Activated naive CD4-positive, alpha-beta T cell treated with anti-CD3 and anti-CD28 coated beads for 36 hours (primary cell): ENCODE measurements at regions not wholly inside any gene's neighbourhood (a gene's known extent, or its start where the extent isn't known, plus 50 kb on each side); places are given as distances from the start of the nearest gene placed in this dataset.
"Not testable (repeated sequence)": the region's sequence is repeated elsewhere in the genome, so short reads cannot be mapped to it uniquely, and the experiment has no call there.

Source experiments
- CTCF ChIA-PET: fragments of 350-600 bp; sonication (Branson Sonifier 250); formaldehyde crosslinking; loops from one replicate; lab custom pipeline; 2021; ENCODE audit warnings: antibody characterized with exemption; lab: Charles Lee
- DNase-seq: peaks from one replicate; pipeline ENCODE4 v3.0.0-alpha.2; 2020
- H3K27ac Mint-ChIP-seq: one replicate; pipeline ENCODE4 v1.8.0; 2021; ENCODE audit warnings: mild to moderate bottlenecking, mixed read lengths
- H3K27me3 Mint-ChIP-seq: one replicate; pipeline ENCODE4 v1.8.0; 2021; ENCODE audit warnings: low read depth, mixed read lengths
- H3K36me3 Mint-ChIP-seq: one replicate; pipeline ENCODE4 v1.8.0; 2021; ENCODE audit warnings: low read depth, mixed read lengths
- H3K4me1 Mint-ChIP-seq: one replicate; pipeline ENCODE4 v1.8.0; 2021; ENCODE audit warnings: low read depth, mixed read lengths
- H3K4me3 Mint-ChIP-seq: one replicate; pipeline ENCODE4 v1.8.0; 2021; ENCODE audit warnings: mild to moderate bottlenecking, moderate library complexity, mixed read lengths
- H3K9me3 Mint-ChIP-seq: one replicate; pipeline ENCODE4 v1.8.0; 2021; ENCODE audit warnings: mixed read lengths
- intact Hi-C: fragments of 100-400 bp; cut with micrococcal nuclease; formaldehyde crosslinking; loops from one replicate; pipeline ENCODE4 v1.15.1; 2023

- Mint-ChIP-seq H3K36me3 (no peaks in the 10 kb centered on the region), H3K9me3 (no peaks in the 10 kb centered on the region), H3K4me3 (no peak overlapping the region), H3K4me1 (no peaks in the 10 kb centered on the region), H3K27me3 (no peaks in the 10 kb centered on the region), H3K27ac (no peak overlapping the region)
- no peak for DNase-seq
- intact Hi-C loops: no loop called here
- CTCF ChIA-PET: no interaction called here
Observed at GRCh38 chr5:56745864-56746263, 69.5 kb upstream of the MAP3K1 start.

- H3K27ac Mint-ChIP-seq: no peak overlapping the region
- H3K4me3 Mint-ChIP-seq: no peak overlapping the region
- CTCF ChIA-PET: no interaction called here
- no peaks in the 10 kb centered on the region for H3K27me3 Mint-ChIP-seq
- H3K4me1 Mint-ChIP-seq: peaks cover 20% of the 10 kb centered on the region
- no peak for DNase-seq
- intact Hi-C loops: no loop called here
- no peaks in the 10 kb centered on the region for H3K9me3 Mint-ChIP-seq
- H3K36me3 Mint-ChIP-seq: no peaks in the 10 kb centered on the region
Observed at GRCh38 chr5:56740868-56741267, 74.5 kb upstream of the MAP3K1 start.

- intact Hi-C loops: no loop called here
- CTCF ChIA-PET: no interaction called here
- peaks cover 24% of the 10 kb centered on the region for H3K4me1 Mint-ChIP-seq
- no peak overlapping the region for H3K4me3 Mint-ChIP-seq
- DNase-seq: no peak
- H3K27ac Mint-ChIP-seq: no peak overlapping the region
- no peaks in the 10 kb centered on the region for H3K27me3 Mint-ChIP-seq
- no peaks in the 10 kb centered on the region for H3K36me3 Mint-ChIP-seq
- no peaks in the 10 kb centered on the region for H3K9me3 Mint-ChIP-seq
Observed at GRCh38 chr5:56739990-56740389, 75.4 kb upstream of the MAP3K1 start.

- Mint-ChIP-seq H3K36me3 (no peaks in the 10 kb centered on the region), H3K4me3 (no peak overlapping the region), H3K9me3 (no peaks in the 10 kb centered on the region), H3K4me1 (peaks cover 32% of the 10 kb centered on the region), H3K27me3 (no peaks in the 10 kb centered on the region), H3K27ac (no peak overlapping the region)
- CTCF ChIA-PET: interaction anchor here (1.2 kb wide), 1 partner anchor 468 kb away, joined by 4 read pairs; no protein-coding TSS in a partner anchor
- intact Hi-C loops: loop anchor here (1.0 to 2.0 kb wide), 2 partner anchors 47 to 77 kb away; partner anchors contain the start of gene MAP3K1
- no peak for DNase-seq
Observed at GRCh38 chr5:56737951-56738606, 77.3 kb upstream of the MAP3K1 start.

GRCh38 chr5:56737002-56737621 lies 78.2 kb upstream of the MAP3K1 start:
- Mint-ChIP-seq H3K36me3 (no peaks in the 10 kb centered on the region), H3K4me3 (no peak overlapping the region), H3K4me1 (peaks cover 35% of the 10 kb centered on the region), H3K27me3 (no peaks in the 10 kb centered on the region), H3K27ac (peak overlapping the region; percentile 9), H3K9me3 (no peaks in the 10 kb centered on the region)
- CTCF ChIA-PET: interaction anchor here (0.6 to 1.2 kb wide), 2 partner anchors 92 to 467 kb away, joined by 4 to 7 read pairs; no protein-coding TSS in a partner anchor
- intact Hi-C loops: loop anchor here (1.0 to 2.0 kb wide), 2 partner anchors 46 to 78 kb away; partner anchors contain the start of gene MAP3K1
- DNase-seq: peak; percentile 32

- H3K4me3 Mint-ChIP-seq: no peak overlapping the region
- CTCF ChIA-PET: interaction anchor here (0.6 to 1.4 kb wide), 2 partner anchors 91 to 97 kb away, joined by 3 to 7 read pairs; no protein-coding TSS in a partner anchor
- no peaks in the 10 kb centered on the region for H3K27me3 Mint-ChIP-seq
- DNase-seq: peak; percentile 11
- H3K9me3 Mint-ChIP-seq: peaks cover 1% of the 10 kb centered on the region
- H3K4me1 Mint-ChIP-seq: peaks cover 35% of the 10 kb centered on the region
- intact Hi-C loops: loop anchor here (2.0 kb wide), 1 partner anchor 45 kb away; no protein-coding TSS in a partner anchor
- H3K27ac Mint-ChIP-seq: peak overlapping the region; percentile 37
- no peaks in the 10 kb centered on the region for H3K36me3 Mint-ChIP-seq
Observed at GRCh38 chr5:56735849-56736641, 79.3 kb upstream of the MAP3K1 start.

GRCh38 chr5:56734091-56734694 lies 81.2 kb upstream of the MAP3K1 start:
- no peak overlapping the region for H3K4me3 Mint-ChIP-seq
- H3K9me3 Mint-ChIP-seq: peaks cover 2% of the 10 kb centered on the region
- H3K27ac Mint-ChIP-seq: no peak overlapping the region
- no peak for DNase-seq
- intact Hi-C loops: no loop called here
- no peaks in the 10 kb centered on the region for H3K36me3 Mint-ChIP-seq
- CTCF ChIA-PET: interaction anchor here (0.7 kb wide), 1 partner anchor 104 kb away, joined by 3 read pairs; no protein-coding TSS in a partner anchor
- no peaks in the 10 kb centered on the region for H3K27me3 Mint-ChIP-seq
- H3K4me1 Mint-ChIP-seq: peaks cover 35% of the 10 kb centered on the region

GRCh38 chr5:56733580-56733979 lies 81.8 kb upstream of the MAP3K1 start:
- Mint-ChIP-seq H3K4me3 (no peak overlapping the region), H3K27me3 (no peaks in the 10 kb centered on the region), H3K4me1 (peaks cover 35% of the 10 kb centered on the region), H3K36me3 (no peaks in the 10 kb centered on the region), H3K9me3 (peaks cover 2% of the 10 kb centered on the region), H3K27ac (no peak overlapping the region)
- CTCF ChIA-PET: interaction anchor here (0.7 kb wide), 1 partner anchor 105 kb away, joined by 3 read pairs; no protein-coding TSS in a partner anchor
- intact Hi-C loops: no loop called here
- no peak for DNase-seq

- CTCF ChIA-PET: no interaction called here
- Mint-ChIP-seq H3K27me3 (no peaks in the 10 kb centered on the region), H3K27ac (no peak overlapping the region), H3K4me3 (no peak overlapping the region), H3K4me1 (peaks cover 28% of the 10 kb centered on the region), H3K9me3 (peaks cover 2% of the 10 kb centered on the region), H3K36me3 (no peaks in the 10 kb centered on the region)
- no peak for DNase-seq
- intact Hi-C loops: no loop called here
Observed at GRCh38 chr5:56732121-56732520, 83.2 kb upstream of the MAP3K1 start.

GRCh38 chr5:56731473-56731872 lies 83.9 kb upstream of the MAP3K1 start:
- DNase-seq, CTCF ChIA-PET, H3K27ac Mint-ChIP-seq, H3K4me3 Mint-ChIP-seq, intact Hi-C loops, H3K27me3 Mint-ChIP-seq, H3K9me3 Mint-ChIP-seq, H3K36me3 Mint-ChIP-seq: not testable (repeated sequence)
- H3K4me1 Mint-ChIP-seq: peaks cover 21% of the 10 kb centered on the region

- DNase-seq: no peak
- Mint-ChIP-seq H3K27me3 (no peaks in the 10 kb centered on the region), H3K9me3 (peaks cover 2% of the 10 kb centered on the region), H3K4me3 (no peak overlapping the region), H3K4me1 (peaks cover 11% of the 10 kb centered on the region), H3K27ac (no peak overlapping the region), H3K36me3 (no peaks in the 10 kb centered on the region)
- intact Hi-C loops: no loop called here
- CTCF ChIA-PET: no interaction called here
Observed at GRCh38 chr5:56729488-56729887, 85.9 kb upstream of the MAP3K1 start.
